Activated effector memory CD4-positive, alpha-beta T cell treated with anti-CD3 and anti-CD28 coated beads, Interleukin-2, amount 50 U/mL, for 16 hours (primary cell): ENCODE measurements at regions not wholly inside any gene's neighbourhood (a gene's known extent, or its start where the extent isn't known, plus 50 kb on each side); places are given as distances from the start of the nearest gene placed in this dataset.

Experiments used
- DNase-seq: peaks from one replicate; pipeline ENCODE4 v3.0.0-alpha.2; 2020

DNA sequence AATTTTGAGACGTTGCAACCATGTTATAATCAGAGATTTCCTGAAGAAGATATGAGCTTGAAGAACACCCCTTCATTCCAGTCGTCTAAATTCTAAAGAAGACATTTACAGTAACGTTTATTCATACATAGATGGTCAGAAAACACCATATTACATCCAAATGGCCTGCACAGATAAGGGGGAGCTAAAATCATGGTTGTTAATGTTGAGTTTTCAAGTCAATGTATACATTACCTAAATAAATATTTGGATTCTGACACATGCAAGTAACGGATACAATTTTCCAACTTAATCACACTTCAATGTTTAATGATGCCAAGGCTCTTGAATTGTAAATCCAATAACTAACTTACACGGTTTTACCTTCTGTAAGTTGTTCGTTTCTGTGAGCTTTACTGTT is 318.4 kb downstream of the SLC6A15 start:
- no peak for DNase-seq

DNA sequence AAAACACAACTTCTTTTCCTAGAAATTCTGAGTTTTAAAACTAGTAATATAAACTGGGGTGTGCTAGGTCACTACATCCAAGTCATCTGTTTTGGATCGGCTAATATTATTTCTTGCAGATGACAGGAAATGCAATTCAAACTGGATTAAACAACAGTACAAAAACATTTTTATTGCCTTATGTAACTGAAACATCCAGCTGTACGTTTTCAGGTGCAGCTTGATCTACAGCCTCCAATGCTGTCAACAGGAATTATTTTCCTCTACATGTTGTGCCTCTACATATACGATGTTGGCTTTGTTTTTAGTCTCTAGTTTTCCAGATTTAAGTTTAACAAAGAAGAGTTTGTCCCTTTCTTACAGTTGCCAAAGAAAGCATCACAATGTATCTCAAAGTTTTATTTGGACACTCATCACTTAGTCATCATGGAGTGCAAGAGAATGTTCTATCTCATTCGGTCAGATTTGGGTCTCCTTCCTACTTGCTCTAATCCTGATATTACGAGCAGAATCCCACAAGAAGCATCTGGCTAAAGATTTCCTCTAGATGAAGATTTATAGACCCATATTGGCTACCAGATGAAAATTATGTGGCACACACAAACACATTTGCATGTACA is 326.7 kb downstream of the SLC6A15 start:
- no peak for DNase-seq

DNA sequence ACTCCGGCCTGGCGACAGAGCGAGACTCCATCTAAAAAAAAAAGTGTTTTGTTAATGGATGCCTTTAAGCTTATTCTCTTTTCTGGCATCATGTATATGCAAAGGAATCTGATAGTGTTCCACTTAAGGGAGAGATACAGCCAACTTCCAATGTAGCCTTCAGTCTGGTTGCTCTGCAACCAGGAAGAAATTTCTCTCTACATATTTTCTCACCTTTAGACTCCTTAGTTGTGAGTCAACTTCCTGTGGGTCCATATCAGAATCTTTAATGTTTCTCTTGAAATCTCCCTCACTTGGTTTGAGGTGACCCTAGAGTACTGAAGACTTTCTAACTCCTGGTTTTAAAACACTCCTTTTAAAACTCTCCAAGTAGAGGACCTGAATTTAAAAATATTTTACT is 340.4 kb downstream of the SLC6A15 start:
- no peak for DNase-seq

DNA sequence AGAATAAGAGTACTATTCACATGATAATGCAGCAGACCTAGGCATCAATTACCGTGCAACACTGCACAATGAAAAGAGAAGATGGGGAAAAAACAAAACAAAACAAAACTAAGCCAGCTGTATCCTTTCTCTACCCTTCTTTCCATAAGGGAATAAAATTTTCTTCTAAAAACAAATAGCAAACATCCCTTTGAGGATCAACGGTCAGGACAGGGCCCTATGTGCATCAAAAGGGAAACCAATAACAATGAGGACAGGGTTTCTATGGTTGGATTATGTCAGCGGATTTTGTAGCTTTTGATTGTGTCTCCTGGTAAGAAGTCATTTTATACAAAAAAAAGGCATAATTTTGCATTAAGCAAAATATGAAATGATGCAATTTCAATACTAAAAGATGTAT is 350.3 kb downstream of the SLC6A15 start:
- no peak for DNase-seq

DNA sequence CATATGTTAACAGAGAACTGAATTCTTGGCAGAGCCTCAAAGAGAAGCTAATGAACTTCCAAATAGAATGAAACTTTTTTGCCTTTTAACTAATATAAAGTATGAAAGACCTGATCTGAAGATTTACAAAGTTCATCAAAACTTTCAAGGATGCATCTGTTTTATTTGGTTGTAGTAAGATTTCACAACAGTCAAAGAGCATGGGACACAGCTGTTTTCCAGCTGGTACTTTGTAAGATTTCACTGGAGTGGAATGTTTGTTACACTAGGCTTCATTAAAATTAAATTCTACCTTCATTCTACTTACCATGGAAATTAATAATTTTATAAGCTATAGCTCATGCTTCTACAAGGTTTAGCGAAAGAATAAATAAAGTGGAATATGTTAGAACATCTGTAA is 351.2 kb downstream of the SLC6A15 start:
- no peak for DNase-seq

DNA sequence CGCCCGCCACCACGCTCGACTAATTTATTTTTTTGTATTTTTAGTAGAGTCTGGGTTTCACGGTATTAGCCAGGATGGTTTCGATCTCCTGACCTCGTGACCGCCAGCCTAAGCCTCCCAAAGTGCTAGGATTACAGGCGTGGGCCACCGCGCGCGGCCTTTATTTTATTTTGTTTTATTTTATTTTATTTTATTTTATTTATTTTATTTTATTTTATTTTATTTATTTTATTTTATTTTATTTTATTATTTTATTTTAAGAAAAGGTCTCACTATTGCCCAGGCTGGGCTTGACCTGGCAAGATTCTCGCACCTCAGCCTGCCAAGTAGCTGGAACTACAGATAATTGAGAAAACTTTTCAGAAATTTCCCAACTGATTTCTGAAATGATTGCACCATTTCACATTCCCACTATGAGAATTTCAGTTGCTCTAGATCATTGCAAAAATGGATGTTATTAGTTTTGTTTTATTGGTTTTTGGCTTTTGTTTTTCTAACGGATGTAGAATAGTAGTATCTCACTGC is 358.3 kb downstream of the SLC6A15 start:
- DNase-seq = no peak

DNA sequence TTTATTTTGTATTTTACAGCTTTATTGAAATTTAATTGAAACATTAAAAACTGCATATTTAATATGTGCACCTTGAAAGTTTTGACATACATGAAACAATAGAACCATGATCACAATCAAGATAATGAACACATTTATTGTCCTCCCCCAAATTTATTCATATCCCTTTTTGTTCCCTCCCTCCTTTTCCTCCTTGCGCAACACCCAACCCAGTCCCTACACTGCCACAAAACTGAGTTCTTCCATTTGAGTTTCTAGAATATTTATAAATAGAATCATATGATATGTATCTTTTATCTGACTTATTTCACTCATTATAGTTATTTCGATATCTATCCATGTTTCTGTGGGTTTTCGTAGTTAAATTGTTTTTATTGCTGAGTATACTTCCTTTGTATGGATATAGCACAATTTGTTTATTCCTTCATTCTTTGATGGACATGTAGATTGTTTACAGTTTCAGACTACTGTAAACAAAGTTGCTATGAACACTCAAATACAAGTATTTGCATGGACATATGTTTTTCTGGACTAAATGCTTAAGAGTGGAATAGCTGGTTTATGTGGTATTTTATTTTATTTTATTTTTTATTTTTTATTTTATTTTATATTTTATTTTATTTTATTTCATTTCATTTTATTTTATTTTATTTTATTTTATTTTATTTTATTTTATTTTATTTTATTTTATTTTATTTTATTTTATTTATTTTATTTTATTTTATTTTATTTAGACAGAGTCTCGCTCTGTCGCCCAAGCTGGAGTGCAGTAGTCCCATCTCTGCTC is 359.1 kb downstream of the SLC6A15 start:
- DNase-seq = no peak

DNA sequence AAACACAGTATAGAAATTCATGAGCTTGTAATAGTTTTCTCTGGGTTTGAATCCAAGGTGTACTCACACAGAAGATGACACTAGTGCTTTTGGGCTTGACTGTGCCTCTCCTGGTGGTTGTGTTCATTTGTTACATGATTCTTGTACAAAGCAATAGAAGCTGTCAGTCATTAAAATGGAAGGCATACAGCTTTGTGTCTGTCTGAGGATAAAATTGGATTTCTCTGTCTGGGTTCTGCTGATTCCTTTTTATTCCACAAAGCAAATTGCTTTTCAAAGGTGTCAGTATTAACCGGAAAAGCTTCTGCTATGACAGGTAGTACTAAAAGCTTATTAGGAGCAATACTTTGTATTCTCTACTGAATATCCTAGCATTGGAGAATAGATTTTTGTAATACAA is 361.2 kb downstream of the SLC6A15 start:
- no peak for DNase-seq

DNA sequence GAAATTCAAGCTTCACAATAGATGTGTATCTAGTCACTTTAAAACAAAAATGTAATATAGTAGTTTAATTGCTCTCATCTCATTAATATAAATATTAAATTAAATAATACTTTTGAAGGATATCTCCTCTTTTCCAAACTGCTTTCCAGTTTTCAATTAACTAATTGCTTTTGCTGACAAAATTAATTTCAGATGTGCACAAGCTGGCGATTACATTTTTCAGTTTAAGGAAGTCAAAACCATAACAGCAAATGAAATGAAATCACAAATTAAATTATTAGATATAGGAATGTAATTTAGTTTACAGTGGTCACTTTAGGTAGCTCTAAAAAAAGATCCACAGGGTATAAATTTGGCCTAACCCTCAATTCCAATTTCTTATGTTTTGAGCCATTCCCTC is 362.1 kb downstream of the SLC6A15 start:
- DNase-seq = no peak

DNA sequence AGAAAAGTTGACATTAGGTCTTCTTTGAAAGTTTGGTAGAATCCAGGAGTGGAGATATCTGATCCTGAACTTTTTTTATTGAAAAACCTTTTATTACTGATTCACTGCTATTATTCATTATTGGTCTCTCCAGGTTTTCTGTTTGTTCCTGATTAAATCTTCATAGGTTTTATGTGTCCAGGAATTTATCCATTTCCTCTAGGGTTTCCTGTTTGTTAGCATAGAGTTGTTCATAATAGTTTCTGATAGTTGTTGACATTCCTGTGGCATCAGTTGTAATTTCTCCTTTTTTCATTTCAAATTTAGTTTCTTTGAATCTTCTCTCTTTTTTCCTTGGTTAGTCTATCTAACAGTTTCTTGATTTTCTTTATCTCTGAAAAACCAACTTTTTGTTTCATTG is 370.3 kb downstream of the SLC6A15 start:
- DNase-seq = no peak

DNA sequence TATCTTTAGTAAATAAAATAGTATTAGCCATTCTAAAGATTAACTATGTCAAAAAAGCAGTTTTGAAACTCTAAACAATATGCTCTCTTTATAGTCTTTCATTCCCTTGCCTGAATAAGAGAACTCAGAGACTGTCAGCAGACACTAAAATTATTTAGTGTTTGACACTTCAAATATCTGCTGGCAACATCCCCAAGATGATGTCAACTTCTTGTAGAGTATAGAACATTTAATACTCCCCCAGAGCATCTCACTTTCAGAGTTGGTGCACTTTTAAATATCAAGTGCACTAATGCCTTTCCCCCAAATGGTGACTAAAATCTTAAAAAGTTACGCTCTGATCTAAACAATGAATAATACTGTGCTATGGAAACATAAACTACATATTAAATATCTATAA is 374.9 kb downstream of the SLC6A15 start:
- DNase-seq = no peak

DNA sequence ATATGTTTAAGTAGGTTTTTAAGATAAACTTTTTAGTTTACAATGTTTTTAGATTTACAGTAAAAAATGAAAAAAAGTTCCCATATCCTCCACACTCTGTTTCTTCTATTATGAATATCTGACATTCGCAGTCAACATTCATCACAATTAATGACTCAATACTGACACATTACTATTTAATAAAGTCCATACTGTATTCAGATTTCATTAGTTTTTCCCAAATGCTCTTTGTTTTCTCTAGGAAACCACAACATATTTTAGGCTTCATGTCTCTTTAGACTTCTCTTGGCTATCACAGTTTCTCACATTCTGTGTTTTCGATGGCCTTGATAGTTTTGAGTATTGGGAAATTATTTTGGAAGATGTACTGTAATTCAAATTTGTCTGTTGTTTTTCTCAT is 399.8 kb downstream of the SLC6A15 start:
- DNase-seq = no peak

DNA sequence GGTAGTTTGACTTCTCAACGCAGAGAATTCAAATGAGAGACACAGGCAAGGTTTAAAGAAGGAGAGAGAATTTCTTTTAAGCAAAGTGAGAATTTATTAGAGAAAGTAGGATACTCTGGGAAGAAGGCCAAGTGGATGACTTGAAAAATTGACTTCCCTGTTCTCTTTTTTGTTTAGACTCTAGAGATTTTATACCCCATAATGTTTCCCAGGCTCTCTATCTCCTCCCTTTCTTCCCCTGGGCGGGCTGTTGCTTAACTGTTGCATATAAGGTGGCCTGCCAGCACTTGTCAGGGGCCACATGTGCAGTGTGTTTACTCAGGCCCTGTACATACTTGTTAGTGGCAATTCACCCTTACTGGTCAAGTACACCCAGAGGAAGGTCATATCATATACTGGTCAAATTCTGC is 403.7 kb downstream of the SLC6A15 start:
- DNase-seq = no peak

DNA sequence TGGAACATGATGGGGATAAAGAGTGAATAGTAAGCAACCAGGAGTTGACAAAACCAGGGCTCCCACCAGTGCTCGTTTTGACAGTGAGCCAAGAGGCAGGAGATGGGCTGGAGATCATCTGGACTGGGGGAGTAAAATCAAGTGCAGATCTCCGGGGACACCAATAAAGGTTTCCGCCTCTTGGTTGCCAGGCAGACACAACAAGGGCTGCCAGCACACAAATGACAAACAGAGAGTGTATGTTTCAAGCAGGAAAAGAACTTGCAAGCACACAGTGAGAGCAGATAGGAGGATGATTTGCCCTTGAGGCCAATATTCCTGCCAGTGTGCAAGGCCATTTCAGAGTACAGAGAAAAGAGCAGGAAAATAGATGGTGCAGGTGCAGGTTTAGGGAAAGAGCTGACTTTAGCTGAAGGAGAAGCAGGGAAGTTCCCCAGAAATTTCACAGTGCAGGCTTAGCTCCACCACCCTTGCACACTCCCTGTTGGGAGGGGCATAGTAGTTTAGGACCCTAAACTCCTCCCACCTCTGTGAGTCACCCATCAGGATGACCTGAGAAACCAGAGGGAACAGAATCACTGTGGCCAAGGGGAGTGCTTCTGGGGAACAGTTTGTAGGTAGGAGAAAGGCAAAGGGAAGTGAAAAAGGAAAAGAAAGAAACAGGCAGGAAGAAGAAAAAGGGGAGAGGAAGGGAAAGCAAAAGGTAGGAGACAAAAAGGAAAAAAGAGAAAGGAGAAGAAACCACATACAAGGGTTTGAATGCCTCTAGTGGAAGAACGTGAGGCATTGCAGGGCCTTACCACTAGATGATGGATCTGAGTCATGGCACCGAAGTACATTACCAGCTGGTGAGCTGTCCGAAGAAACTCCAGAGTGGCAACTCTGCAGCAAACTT is 404.4 kb downstream of the SLC6A15 start:
- no peak for DNase-seq

DNA sequence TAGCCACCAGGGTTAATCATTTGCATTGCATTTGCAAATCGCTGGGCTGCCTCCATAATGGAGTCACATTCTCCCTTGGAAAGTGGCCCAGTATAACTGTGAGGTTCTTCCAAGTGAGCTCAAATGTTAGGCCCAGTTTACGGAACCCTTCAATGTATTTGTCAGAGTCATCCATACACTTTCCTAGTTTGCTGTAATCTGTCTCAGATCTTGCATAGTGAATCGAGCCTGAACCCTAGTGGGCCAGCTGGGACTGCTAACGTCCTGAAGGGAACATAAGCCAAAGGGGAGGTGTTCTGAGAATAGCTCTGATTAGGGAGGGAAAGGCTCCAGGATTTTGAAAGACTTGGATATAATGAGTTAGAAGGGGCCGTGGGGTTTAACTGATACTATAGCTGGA is 406.3 kb downstream of the SLC6A15 start:
- DNase-seq = no peak

DNA sequence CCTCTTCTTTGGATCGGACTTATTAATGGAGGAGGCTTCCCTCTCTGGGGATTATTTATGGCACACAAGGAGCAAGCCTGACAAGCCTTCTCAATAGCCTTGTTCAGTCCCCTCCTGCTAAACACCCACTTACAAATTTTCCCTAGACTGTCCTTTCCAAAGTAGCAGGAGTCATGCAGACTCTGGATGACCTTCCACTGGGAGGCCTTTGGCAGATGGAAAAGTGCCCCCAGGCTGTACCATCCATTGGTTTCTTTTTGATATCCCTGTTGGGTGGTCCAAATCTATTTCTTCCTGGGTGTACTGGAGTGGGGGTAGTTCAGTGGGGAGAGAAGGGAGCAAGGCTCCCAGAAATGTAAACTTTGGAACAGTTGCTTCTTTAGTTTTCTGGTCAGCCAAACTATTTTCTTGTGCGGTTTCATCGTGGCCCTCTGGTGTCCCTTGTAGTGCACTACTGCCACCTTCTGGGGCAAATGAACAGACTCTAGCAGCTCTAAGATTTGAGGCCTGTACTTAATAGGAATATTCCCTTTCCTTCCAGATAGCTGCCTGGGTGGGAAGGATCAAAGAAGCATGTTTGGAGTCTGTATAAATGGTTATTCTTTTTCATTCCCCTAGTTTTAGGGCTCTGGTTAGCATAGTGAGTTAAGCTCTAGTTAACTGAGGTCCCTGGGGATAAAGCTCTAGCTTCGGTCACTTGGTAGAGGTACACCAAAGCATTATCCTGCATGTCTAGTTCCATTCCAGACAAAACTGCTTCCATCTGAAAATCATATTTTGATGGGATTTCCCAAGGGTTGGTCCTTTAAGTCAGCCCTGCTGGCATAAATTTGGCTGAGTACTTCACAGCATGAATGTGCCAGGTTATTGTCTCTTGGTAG is 409.5 kb downstream of the SLC6A15 start:
- no peak for DNase-seq

DNA sequence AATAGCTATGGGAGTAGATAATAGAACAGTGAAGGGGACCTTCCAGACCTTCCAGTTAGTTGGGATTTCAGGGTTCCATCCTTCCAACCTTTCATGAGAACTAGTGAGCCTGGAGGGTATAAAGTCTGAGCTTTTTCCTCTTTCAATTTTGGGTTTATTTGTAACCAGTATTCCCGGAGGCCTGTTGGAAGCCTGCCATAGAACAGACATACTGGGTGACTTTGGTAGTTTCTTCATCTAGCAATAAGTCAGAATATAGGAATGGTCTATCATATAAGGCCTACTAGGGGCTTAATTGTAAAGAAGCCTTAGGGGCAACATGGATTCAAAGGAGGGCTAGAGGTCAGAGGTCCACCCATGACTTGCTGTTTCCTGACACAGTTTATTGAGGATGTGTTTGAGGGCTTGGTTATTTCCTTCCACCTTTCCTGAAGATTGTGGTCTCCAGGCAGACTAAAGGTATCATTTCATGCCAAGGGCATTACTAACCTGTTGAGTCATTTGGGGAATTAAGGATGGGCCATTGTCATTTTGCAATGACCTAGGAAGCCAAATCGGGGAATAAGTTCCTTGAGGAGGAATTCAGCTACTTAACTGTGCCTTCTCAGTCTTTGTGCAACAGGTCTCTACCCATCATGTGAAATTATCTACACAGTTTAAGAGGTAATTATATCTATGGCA is 410.3 kb downstream of the SLC6A15 start:
- no peak for DNase-seq

DNA sequence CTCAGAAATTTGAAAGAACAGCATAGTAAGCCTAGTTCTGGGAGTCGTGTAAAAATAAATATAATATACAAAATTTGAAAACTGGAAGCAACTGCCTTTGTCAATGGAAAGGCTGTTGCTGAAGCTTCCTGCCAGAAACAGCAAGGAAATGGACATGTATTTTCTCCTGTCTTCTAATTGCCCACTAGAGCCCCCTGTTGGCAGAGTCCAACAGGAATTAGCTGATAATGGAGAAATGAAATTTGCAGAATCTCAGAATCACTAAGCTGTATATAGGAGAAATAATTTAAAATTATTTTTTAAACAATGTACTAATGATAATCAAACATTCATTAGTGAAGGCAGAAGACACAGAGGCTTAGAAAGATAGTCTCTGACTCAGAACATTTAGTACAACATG is 414.8 kb downstream of the SLC6A15 start:
- DNase-seq = no peak

DNA sequence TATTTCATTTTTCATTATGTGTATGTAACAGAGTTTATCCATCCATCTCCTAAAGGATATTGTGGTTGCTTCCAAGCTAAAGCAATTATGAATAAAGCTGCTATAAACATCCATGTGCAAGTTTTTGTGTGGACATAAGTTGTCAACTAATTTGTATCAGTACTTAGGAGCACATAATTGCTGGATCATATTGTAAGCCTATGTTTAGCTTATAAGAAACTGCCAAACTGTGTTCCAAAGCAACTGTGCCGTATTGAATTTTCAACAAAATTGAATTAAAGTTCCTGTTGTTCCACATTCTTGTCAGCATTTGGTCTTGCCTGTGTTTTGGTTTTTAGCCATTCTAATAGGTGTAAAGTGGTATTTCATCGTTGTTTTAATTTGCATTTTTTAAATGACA is 416.9 kb downstream of the SLC6A15 start:
- DNase-seq = no peak

DNA sequence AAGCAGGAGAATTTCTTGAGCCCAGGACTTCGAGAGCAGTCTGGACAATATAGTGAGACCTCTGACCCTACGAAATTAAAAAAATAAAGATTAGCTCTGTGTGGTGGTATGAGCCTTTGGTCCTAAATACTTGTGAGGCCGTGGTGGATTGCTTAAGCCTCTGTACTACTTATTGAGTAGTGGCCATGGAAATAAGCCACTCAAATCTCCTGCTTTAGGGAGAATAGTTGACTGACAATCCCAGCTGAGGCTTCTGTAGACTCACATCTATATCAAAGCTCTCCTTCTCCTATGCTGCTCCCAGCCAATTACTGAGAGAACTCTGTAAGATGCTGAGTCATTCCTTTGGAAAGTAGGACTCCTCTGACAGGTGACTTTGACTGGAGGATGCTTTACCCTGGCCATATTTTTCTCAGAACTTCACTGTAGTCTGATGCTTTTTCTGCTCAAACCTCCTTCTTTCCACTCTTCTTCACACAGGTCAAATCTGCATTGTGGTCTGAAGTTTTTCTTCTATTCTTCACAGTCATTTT is 420.2 kb downstream of the SLC6A15 start:
- DNase-seq = no peak

DNA sequence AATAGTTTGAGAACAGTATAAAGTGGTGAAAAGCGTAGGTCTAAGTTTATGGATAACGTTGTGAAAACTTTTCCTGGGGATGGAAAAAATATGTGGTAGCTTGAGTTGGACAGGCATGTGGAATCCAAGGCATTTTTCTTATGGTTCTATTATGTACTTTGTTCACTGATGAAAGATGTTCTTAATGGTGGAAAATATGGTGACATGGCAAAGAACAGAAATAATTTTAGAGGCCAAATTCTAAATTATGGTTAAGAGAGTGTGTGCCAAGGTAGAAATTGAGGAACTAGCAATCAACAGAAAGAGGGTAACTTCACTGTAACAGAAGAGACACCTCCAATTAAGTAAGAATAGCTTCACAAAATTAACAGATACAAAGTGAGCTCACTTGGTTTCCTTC is 427.8 kb downstream of the SLC6A15 start:
- no peak for DNase-seq

DNA sequence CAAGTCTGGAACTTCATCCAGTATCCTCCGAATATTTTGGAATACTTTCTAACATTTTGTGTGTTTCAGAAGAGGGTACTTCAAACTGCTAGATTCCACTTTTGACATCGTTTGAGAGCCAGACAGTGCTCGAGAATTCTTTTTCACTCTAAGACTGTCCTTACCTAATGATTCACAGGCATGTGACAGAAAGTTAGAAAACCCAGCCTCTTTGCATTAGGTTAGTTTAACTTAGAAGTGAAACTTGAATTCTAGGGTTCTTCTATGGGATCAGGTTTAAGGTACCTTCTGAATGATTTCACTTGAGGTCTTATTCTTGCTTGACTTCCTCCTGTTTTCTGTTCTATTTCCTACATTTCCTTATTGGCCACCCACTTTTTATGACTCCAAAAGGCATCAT is 431.8 kb downstream of the SLC6A15 start:
- DNase-seq = no peak
